AG09319 (cell line): ENCODE measurements at regions not wholly inside any gene's neighbourhood (a gene's known extent, or its start where the extent isn't known, plus 50 kb on each side); places are given as distances from the start of the nearest gene placed in this dataset.
"Not testable (repeated sequence)": the region's sequence is repeated elsewhere in the genome, so short reads cannot be mapped to it uniquely, and the experiment has no call there.

ENCODE experiments used
- DNase-seq: peaks from one replicate; pipeline ENCODE4 v3.0.0-alpha.2; 2010; ENCODE audit warnings: low read depth; ENCODE audit errors: extremely low read depth
- CTCF ChIP-seq: IDR thresholded peaks from 2 replicates; pipeline ENCODE4 v1.5.1; 2011; ENCODE audit warnings: low read depth, mild to moderate bottlenecking, inconsistent platforms, low read length, moderate library complexity

- DNase-seq = no peak
- peak; percentile 12 for TF ChIP-seq CTCF
Measured at GRCh38 chr5:128844354-128844923, 120.8 kb upstream of the SLC27A6 start.

- no peak for DNase-seq
- TF ChIP-seq CTCF = no peak
Measured at GRCh38 chr5:128850049-128850448, 115.2 kb upstream of the SLC27A6 start.

DNA sequence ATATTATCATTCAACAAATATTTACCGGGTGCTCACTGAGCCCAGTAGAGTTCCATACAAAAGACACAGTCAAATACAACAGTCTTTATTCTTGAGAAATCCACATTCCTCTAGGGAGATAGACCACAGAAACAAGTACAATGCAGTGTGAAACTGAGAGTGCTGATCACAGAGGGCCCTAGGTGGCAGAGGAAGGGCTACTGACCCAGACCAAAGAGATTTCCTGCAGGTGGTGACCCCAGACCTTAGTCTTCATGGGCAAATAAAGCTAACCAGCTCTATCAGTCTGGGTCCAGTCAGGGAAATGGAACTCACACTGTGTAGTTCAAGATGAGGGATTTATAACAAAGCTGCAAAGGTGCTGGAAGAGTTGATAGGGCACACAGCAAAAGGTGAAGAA lies 110.4 kb upstream of the SLC27A6 start:
- DNase-seq = no peak
- TF ChIP-seq CTCF = no peak

DNA sequence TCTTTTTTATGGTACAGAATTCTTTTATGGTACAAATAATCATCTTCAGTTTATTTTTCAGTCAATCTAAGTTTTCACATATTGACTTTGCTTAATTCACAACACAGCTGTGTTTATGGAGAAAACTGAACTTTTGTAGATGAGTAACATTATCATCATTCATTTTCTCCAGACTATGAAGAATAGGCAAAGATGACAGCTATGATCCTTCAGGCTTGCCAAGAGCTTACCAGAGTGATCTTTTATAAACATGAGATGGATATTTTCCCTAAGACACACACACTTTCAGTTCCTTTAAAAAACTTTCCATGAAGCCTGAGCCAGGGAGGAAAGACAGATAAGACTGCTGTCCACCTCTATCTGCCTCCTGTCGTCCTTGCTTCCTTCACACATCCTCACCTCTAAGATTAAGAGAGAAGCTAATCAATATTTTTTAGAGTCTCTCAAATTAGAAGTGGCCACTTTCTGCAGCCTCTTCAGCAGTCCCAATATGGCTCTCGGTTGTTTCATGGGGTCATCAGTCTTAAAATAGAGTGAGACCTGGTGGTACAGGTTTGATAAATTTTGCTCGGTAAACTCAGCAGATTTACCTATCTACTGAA lies 108.1 kb upstream of the SLC27A6 start:
- TF ChIP-seq CTCF = no peak
- DNase-seq = no peak

DNA sequence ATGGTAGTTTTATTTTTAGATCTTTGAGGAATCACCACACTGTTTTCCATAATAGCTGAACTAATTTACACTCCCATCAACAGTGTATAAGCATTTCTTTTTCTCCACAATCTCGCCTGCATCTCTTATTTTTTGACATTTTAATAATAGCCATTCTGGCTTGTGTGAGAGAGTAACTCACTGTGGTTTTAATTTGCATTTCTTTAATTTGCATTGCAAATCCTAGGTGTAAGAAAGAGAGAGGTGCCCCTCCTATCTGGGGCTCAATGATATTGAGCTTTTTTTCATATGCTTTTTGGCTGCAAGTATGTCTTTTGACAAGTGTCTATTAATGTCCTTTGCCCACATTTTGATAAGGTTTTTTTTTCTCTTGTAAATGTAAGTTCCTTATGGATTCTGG lies 106.3 kb upstream of the SLC27A6 start:
- no peak for TF ChIP-seq CTCF
- DNase-seq = no peak

DNA sequence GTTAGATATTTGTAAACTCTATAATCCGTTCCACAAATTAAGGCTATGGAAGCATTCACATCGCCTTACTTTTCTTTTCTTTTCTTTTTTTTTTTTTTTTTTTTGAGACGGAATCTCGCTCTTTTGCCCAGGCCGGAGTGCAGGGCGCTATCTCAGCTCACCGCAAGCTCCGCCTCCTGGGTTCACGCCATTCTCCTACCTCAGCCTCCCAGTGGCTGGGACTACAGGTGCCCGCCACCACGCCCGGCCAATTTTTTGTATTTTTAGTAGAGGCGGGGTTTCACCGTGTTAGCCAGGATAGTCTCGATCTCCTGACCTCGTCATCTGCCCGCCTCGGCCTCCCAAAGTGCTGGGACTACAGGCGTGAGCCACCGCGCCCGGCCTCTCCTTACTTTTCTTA lies 104.1 kb upstream of the SLC27A6 start:
- DNase-seq = not testable (repeated sequence)

- TF ChIP-seq CTCF = no peak
- no peak for DNase-seq
Measured at GRCh38 chr5:128869970-128870369, 95.3 kb upstream of the SLC27A6 start.

DNA sequence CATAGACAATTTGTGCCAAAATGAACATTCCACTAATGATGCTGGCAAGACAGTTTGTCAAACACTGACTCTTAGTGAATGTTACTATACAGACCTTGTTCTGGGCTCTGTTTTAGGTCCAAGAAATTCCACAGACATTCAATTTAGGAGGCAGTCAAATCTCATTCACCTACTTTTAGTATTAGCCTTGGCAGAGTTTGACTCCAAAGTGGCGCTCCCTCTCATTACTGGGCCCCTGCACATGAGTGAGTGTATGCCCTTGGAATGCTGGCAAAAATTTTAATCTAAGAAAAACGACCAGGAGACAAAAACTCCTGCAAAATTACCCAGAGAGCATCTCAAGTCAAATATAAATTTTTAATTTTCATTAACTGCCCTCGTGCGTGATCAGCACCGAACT lies 94.9 kb upstream of the SLC27A6 start:
- TF ChIP-seq CTCF = no peak
- no peak for DNase-seq
